ENCODE measurements at regions not wholly inside any gene's neighbourhood (a gene's known extent, or its start where the extent isn't known, plus 50 kb on each side); places are given as distances from the start of the nearest gene placed in this dataset.
"Not testable (repeated sequence)": the region's sequence is repeated elsewhere in the genome, so short reads cannot be mapped to it uniquely, and the experiment has no call there.

DNA sequence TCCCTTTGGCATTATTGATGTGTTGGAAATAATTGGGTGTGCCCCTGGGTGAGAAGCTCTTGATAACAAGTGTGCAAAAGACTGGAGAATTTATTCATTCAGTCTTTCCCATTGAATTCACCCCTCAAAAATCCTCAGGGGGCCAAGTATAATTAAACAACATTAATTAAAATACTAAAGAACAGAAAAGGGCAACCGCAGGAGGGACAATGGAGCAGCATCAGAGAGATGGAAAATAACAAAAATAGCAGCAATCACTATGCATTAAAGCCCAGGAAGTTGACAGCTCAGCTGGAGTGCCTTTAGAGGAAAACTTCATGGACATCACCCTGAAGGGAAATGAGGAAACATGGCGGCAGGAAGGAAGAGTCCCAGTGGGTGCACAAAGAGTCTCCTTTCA lies 227.6 kb downstream of the MINAR1 start:
- DNase-seq (ENCODE audit: low read depth): no peak

DNA sequence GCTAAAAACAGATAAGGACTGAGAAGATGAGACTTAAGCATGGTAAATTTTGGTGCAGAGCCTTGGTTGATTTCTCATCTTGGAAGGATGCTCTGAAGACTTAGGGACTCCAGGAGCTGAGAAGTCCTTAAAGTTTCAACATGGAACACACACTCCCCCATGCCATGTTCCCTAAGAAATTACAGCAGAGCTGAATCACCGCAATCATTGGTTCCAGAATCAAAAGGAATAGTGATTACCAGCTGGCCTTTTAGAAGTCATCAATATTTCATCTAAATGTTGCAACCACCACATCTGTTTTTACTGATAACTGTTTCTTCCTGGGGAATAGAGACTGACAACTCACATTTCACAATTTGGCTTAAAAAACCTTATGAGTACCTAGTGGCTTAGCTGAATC lies 229.3 kb downstream of the MINAR1 start:
- DNase-seq (ENCODE audit: low read depth): no peak

DNA sequence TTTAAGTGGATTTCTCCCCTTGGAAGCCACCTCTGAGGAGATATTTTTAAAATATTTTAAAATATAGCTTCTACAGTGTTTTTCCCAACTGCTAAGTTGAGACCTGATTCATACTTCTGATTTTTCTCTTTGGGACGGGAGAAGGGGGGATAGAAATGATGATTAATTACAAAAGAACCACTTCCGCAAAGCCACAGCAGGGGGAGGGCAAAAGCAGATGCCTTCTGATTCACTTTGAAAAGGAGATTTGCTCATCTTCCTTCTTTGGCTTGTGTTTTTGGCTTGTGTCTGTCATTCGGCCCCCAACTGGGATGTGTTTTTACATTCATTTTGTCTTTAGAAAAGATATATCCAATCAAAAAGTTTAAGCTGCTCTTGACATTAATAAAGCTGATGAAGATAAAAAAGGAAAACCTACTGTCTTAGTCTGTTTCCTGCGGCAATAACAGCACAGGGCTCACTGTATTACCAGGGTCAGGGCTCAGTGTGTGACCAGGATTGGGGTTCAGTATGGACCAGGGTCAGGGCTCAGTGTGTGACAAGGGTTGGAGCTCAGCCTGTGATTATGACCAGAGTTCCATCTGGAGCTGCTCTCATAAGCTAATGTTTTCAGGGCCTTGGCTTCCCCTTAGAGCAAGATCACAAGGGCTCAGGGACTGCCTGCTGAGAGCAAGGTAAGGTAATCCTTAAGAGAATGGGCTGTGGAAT lies 223.2 kb downstream of the MTHFS start:
- no peak for DNase-seq (ENCODE audit: low read depth)

DNA sequence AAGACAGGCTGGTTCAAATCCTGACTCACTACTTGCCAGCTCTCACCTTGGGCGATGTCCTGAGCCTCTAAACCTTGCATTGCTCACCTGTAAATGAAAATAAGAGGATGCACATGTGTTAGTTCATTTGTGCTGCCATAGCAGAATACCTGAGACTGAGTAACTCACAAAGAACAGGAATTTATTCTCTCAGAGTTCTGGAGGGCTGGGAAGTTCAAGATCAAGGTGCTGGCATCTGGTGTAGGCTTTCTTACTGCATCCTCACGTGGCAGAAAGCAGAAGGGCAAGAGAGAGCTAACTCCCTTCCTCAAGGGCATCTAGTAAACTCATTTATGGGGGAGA lies 222.7 kb downstream of the MTHFS start:
- no peak for DNase-seq (ENCODE audit: low read depth)

DNA sequence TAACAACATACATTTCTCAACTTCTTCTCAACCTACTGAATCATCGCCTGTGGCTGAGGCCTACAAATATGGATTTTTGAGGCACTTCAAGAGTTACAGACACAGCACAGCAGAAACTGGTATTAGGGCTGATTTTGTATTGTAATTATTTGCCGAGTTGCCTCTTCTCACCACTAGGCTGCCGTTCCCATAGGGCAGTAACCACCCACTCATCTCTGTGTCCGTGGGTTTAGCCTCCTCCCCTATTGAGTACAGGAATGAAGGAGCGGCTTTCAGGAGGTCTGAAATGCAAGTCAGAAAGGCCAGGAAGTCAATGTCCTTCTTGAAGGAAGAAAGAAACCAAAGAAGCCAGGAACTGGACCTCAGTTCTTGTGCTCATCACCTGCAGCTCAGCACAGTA lies 220.8 kb downstream of the MTHFS start:
- no peak for DNase-seq (ENCODE audit: low read depth)

DNA sequence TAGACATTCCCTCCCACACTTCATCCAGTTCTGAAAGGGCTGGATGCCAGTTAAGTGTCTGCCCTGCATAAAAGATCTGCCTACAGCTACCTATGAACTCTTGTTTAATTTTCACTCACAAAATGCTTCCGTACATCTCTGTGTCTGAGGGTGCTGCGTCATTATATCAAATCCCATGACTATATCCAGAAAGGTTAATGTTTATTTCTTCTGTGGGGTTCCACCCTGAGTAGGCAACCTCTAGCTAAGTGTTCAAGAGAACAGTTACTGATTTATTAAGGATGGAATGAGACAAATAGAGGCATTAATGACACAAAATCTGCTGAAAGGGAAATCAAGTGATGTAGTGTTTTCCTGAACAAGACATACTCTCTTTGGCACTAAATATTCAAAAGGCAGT lies 220.2 kb downstream of the MTHFS start:
- no peak for DNase-seq (ENCODE audit: low read depth)

DNA sequence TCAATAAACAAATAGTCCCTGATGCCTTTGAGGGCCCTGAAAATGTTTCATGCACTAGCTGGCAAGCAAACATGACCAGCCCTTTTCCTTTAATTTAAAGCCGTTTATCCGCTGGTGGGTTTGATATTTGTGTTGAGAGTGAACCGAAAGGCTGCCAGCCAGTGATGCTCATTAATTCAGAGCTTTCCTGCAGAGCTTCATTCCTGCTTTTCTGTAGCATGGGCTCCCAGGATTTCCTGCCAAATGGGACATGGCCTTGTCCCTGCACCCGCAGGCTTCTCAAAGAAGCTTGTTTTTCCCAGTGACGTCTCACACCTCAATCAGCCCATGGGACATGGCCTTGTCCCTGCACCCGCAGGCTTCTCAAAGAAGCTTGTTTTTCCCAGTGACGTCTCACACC lies 219.6 kb downstream of the MTHFS start:
- DNase-seq (ENCODE audit: low read depth): no peak

DNA sequence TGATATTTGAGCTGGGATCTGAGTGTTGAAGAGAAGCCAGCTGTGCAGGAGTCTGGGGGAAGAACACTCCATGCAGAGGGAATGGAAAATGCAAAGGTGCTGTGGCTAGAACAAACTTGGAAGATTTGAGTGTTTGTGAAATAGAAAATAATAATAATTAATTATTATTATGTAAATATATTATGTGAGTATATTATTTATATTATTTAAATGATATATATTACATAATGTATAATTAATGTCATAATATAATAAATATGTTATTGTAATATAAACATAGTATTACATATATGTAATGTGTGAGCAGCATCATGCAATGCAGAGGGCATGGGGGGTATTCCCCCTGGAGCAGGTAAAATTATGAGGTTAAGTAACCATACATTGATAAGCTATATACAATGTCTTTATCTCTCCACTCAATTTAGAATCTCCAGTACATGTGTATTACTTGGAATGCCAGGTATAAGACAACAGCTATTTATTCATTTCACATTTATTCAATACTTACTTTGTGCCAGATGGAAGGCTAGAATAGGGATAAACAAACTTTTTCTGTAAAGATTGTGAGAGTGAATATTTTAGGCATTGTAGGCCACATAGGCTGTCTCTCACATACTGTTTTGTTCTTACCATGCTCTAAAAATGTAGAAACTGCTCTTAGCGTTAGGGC lies 218.6 kb downstream of the MTHFS start:
- DNase-seq (ENCODE audit: low read depth): no peak

DNA sequence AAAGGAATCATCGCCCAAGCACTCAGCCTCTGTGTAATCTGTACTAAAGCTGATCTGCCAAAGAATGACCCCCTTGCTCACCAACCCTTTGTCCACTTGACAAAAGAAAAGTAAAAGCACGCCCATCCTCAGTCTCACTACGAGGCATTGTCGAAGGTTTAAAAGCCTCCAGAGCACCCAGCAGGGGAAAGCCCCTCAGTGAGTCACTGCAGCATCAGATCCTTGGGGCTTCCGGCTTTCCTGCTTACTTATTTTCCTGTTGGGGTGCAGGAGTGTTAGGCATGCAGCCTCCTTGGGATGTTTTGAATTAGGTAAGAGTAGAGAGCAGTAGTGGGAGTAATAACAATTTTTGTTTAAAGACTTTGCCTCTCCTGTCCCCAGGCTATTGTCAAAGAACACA lies 216.1 kb downstream of the MTHFS start:
- DNase-seq (ENCODE audit: low read depth): no peak

DNA sequence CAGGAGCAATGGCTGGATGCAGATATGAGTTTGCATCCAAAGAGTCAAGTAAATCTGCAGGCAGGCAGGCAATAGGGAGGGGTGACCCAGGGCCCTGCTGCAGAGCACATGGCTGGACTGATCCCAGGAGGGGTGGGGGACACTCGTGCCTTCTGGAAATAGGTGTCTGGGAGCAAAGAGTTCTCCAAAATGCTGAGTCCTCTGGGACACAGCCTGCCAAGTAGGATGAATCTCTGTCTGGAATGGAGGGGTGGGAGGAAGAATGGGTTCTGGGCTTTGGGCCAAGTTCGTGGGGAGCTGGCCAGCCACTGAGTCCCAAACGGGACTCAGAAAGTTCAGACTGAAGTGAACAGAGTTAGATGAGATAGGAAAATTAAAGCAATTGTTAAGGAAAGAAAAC lies 214.5 kb downstream of the MTHFS start:
- no peak for DNase-seq (ENCODE audit: low read depth)

DNA sequence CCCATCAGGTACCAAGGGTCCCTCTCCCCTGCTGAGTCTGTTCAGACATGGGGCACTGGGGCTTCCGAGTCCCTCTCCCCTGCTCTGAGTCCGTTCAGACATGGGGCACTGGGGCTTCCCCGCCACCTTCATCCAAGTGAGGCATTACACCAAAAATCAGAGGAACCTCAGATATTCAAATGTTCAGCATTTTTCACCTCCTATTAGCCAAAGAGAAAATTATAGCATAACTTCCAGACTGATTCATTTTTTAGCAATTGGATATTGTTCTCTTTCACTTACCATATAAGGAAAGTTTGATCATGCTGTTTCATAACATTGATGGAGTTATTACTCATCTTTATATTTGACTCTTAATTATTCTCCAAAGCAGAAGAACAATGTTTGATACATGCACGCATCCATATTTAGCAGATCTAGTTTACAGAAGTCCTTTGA lies 213.9 kb downstream of the MTHFS start:
- DNase-seq (ENCODE audit: low read depth): no peak

DNA sequence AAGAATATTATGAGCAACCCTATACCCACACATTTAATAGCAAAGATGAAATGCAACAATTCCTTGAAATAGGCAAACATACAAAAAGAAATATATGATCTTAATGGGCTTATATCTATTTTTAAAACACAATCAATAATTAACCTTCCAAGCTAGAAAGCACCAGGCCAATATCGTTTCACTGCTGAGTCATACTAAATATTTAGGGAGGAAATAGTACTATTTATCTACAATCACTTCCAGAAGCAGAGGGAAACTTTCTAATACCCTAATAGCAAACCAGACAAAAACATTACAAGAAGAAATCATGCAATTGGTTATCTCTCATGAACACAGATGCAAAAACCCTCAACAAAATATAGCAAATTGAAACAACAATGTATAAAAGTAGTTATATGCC lies 207.8 kb downstream of the MTHFS start:
- DNase-seq (ENCODE audit: low read depth): no peak

DNA sequence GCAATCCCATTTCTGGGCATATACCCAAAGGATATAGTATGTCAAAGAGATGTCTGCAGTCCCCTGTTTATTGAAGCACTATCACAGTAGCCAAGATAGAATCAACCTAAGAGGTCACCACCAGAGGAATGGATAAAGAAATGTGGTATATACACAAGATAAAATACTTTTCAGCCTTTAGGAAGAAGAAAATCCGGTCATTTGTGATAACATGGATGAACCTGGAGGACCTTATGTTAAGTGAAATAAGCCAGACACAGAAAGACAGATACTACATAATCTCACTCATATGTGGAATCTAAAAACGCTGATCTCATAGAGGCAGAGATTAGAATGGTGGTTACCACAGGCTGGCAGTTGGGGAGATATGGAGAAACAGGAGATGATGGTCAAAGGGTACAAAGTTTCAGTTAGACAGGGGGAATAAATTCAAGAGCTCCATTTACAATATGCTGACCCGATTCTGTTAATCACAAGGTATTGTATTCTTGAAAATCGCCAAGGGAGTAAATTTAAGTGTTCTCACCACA lies 195.8 kb downstream of the MTHFS start:
- no peak for DNase-seq (ENCODE audit: low read depth)

DNA sequence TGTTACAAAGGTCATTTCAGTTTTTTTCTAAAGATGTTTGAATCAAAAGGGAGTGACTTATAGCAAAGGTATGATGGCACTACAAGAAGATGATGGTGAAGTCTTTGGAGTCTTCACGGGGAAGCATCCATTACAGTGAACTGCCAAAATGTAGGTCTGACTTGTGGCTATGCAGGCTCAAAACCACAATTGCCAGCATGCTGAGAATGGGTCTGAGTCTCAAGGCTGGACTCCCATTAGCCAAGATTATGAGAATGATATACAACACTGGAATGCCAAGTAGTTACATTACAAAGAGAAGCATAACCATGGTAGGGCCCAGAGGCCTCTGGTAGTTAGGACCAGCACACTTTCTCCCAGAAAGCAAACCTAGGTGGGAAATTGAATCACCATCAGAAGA lies 194.2 kb downstream of the MTHFS start:
- no peak for DNase-seq (ENCODE audit: low read depth)

DNA sequence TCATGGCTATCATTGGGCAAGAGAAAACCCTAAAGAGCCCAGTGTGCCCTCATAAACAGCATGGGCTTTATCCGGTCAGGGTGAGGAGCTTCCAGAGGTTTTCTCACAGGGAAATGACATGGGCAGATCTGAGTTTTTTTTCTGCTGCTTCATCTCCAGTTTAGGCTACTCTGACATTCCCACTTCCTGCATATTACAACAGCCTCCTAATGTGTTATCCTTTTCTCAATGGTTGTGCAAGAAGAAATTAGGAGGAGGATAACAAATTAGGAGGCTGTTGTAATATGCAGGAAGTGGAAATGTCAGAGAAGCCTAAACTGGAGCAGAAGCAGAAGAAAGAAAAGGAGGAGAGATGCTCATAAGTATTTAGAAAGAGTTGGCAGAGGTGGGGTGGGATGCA lies 175.6 kb downstream of the MTHFS start:
- DNase-seq (ENCODE audit: low read depth): no peak

DNA sequence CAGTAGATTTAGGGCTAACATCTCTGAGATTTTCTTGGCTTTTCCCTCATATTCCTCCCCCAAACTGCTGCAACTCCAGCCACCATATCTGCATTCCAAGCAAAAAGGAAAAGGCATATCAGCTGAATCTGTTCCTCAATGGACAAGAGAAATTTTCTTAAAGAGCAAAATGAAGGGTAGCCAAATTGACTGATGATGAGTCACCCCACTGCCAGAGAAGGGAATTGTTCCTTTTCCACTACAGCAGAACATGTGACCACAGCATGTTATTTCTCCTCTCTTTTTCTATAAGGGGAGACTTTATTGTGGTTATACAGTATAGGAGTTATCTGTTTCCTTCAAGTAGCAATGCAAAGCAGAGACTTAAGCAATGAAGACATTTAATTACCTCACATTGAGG lies 172.5 kb downstream of the MTHFS start:
- DNase-seq (ENCODE audit: low read depth): no peak

DNA sequence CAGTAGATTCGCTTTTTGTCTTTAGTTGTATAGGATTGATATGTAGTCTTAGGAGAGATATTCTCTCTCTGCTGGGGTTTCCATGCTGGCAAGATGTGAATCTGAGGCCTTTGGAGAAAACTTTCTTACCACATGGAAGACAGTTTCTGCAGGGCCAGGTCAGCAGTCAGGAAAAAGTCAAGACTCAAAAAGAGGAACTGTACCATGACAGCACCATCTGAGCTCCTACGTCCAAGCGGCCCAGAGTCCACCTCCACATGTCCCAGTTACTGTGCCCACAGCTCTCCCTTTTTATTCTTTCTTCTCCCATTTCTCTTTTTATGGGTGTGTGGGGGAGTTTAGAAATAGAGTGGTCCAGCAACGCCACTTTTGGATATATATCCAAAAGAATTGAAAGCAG lies 172.0 kb downstream of the MTHFS start:
- no peak for DNase-seq (ENCODE audit: low read depth)

DNA sequence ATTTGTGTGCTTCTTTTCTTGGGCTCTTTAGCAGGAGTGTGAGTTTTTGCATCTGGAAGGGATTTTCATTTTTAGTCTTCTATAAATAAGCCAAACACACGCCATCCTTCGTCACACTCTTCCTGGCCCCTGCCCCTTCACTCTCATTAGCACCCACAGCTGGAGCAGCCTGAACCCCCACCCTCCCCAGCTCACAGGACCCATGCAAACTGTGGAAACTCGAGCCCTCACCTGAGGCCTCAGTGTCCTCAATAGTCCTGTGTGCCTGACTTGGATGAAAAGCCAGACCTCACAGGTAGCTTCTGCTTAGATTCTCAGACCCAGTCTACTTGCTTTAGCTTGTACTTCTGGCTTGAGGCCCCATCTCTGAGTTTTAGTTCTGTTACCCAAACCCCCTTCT lies 167.9 kb downstream of the MTHFS start:
- DNase-seq (ENCODE audit: low read depth): no peak

DNA sequence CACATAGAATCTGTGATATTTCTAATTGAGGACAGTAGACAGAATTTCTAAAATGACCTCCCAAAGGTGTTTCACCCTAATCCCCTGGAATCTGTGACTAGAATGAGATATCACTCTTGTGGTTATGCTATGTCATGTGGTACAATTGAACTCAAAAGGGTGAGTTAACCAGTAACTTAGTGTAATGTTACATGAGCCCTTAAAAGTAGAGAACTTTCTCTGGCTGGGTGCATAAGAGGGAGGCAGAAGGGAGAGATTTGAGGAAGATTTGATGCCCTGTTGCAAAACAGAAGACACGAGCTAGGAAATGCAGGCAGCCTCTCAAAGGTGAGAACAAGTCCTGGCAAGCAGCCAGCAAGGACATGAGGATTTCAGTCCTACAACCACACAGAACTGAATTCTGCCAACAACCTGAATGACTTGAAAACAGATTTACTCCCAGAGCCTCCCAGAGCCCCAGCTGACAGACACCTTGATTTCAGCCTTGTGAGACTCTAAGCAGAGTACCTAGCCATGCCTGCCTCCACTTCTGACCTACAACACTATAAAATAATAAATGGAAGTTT lies 160.3 kb downstream of the MTHFS start:
- DNase-seq (ENCODE audit: low read depth): no peak

DNA sequence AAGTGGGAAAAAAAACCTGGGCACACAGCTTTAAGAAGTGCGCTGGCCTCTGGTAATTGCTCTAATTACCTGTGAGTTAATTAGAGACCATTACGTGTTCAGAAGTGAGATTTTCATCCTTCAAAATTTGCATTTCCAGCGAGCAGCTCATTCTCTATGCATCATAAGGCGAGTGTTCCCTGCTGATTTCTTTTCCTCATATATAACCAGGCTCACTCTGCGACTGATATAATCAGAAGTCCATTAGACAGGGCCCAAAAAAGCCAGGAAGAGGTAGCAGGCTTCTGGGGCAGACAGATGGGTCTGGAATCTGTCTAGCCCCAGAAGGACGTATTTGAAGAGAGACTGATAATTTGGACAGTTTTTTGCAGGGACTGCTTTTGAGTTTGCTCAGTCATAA lies 158.7 kb downstream of the MTHFS start:
- no peak for DNase-seq (ENCODE audit: low read depth)

DNA sequence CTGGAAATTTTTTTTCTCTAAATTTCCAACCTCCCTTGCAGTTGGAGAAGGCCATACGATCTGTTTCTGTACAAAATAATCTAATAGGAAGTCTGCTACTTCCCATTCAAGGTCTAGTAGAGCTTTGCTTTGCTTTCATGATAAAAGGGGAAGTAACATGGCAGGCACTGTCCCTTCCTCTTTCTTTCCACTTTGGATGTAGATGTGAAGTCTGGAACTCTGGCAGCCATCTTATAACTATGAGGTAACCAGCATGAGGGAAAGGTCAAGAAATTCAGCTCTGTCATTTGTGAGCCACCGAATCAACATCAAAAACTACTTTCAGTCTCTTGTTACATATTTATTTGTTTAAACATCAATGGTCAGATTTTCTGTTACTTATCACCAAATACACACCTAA lies 156.3 kb downstream of the MTHFS start:
- no peak for DNase-seq (ENCODE audit: low read depth)

DNA sequence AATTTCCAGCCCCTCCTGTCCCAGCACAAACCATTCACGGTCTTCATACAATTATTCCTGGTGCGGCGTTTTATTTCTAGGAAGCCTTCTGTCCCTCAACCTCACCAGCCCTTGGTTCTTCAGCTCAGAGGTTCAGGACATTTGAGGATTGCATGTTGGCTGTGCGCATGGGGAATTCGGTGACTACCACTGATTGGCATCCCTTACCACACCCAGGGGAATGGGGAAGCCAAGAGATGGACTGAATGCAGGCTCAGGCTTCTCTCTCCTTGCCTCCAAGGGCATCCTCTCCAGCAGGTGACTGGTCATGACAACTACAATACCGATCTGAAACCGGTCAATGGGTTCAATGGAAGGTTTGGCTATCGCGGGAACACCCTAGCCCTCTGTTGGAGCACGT lies 153.8 kb downstream of the MTHFS start:
- DNase-seq (ENCODE audit: low read depth): no peak

DNA sequence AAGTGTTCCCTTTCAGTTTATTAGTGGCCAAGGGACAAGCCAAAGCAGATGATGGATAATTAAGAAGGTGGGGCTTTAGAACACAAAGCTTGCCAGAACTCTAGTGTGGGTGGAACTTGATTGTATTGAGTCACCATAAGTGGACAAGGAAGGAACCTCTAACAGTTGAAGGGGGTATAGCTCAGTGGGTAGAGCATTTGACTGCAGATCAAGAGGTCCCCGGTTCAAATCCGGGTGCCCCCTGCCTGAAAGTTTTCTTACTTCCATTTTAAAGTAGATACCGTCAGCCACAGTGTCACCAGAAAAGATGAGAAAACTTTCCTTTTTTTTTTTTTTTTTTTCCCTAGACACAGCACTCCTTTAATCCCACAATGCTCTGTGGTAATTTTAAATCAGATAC lies 152.3 kb downstream of the MTHFS start:
- not testable (repeated sequence) for DNase-seq (ENCODE audit: low read depth)

DNA sequence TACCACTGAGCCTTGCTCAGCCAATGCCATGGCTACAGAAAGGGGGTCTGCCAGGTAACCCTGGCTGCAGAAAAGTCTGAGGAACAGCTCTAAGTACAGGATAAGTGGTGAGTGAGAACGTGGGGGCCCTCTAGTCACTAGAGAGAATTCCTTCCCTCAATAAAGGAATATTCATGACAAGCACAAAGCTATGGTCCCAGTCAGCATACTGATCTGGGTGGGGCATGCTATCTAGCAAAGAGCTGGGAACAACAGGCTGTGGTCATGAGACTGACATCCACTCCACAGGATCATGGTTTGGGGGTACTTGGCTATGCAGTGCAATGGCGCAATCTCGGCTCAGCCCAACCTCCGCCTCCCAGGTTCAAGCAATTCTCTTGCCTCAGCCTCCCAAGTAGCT lies 140.4 kb downstream of the MTHFS start:
- DNase-seq (ENCODE audit: low read depth): no peak
